ENCODE measurements at regions not wholly inside any gene's neighbourhood (a gene's known extent, or its start where the extent isn't known, plus 50 kb on each side); places are given as distances from the start of the nearest gene placed in this dataset.
A peak's percentile ranks its signal among the peaks of the same experiment; 100 is the strongest.
"Not testable (repeated sequence)": the region's sequence is repeated elsewhere in the genome, so short reads cannot be mapped to it uniquely, and the experiment has no call there.

DNA sequence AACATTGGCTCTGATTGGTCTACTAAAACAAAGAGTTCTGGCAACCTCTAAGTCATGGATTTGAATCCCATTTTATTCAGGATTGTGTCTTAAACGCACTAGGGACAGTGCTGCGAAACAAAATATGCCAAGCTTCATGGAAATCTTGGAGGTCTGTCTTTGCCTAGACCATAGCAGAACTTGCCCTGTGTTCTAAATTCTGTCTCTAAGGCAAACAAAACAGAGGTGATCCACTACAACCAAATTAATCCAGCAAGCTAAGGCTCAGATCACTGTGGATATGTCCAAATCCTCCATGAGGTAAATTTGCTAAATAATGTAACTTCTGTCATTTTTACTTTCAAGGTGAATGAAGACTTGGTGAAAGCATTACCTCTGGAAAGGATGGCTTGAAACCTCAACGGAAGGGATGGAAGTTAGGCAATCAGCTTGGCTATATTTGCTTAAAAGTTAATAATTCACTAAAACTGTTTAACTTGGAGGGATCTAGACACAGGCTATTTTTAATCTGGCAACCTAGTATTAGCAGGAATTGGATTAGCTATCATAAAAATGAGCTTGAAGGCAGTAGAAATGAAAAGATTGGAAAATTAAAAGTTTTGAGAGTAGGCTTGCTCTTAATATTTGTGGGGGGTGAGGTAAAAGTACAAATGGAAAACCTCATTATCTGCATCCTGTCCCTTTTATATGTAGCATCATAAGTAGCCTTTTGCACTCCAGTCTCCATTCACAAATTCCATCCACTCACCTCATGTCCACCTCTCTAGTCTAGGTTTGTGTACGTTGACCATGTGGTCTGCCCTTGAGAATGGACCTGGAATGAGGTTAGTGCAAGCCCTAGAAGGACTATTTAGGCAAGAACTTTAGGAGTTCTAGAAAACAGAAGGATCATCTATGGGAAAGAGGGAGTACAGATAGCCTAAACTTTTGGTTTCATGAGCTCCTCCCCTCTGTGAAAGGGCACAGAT is 176.2 kb downstream of the SMC2 start:
- DNase-seq (ENCODE audit: low read depth, low spot score), result no peak

DNA sequence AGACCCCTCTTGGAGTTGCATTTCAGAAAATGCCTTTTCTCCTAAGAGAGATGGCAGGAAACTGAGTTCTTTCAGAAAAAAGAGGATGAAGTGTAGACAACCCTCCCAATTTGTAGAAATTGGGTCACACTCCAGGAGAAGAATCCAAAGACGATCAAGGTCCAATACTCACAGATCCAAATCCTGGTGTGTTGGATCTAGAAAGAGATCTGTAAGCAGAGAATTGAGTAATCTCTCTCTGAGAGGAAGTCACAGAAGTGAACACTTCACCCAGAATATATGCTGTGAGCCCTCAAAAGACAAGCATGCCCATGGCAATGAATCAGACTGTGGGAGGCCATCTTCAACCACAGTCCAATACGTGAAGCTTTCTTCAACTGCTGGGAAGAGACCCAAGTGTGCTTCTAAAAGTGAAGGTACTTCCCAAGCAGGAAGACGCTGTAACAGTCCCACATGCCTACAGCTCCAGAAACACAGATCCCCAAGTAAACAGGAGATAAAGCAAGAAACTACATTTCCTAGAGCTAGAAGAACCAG is 182.7 kb downstream of the SMC2 start:
- no peak for DNase-seq (ENCODE audit: low read depth, low spot score)

DNA sequence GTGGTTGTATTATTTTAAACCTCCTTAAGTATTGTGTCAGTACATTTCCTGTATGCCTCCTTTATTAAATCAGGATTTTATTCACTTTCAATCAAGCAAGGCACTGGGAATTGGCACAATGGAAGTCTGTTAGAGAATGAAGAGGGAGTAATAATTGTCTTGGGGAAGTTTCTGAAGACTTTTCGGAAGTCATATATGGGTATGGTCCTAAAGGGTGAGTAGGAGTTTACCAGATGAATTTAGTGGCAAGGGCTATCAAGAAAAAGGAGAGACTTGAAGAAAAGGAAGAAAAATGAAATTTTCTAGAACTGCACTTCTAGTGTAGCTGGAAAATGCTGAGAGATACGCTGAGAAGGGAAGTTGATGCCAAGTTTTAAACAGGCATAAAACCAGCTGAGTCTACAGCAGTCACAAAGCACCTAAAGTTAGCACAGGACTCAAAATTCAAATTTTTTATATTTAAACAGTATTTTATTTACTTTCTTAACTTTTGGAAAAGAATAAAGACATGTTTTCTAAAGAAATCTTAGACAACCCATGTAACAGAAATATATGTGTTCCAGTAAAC is 184.9 kb downstream of the SMC2 start:
- DNase-seq (ENCODE audit: low read depth, low spot score), result no peak

DNA sequence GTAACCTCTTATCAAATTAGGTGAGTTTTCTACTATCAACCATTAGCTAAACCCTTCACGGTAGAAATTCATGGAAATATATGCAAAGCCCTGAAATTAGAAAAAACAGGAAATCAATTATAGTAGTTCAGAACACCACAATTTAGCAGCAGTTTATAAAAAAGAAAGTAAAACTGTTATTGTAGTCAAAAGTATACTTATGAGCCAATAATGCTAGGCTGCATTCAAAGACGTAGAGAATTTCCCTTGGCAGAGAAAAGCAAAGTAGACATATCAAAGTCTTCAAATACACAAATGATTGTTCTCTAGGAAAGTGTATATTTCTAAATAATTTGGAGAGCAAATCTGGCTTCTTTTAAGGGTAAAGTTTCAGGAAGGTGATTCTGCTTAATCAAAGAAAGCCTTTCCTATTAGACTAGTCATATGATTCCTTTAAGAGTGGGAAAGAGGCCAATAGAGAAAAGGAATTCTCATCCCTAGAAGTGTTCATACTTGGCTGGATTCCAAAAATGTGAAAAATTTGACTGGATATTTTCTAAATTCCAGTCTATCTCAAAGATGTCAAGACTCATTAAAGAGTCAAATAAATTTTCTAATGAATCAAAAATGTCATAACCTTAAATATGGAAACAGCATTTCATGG is 185.5 kb downstream of the SMC2 start:
- DNase-seq (ENCODE audit: low read depth, low spot score), result peak; percentile 2

GRCh38 chr9:104280178-104280560 is 186.1 kb downstream of the SMC2 start:
- no peak for DNase-seq (ENCODE audit: low read depth, low spot score)

- DNase-seq (ENCODE audit: low read depth, low spot score), result no peak
Observed at GRCh38 chr9:104280711-104281110, 186.6 kb downstream of the SMC2 start.

DNA sequence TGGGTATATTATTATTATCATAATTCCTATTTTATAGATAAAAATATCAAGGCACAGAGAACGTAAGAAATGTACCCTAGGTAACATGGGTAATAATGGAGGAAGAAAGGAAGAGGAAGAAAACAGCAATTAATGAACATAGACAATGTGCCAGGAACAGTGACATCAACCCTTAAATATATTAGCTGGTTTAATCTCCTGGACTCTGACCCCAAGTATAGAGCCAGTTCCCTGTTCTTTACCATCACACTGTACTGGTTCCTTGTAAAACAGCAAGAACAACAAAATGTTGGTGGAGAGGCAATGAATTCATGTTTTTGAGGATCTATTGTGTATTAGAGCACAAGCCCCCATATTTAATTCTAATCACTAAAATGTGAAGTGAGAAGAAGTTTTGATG is 192.1 kb downstream of the SMC2 start:
- DNase-seq (ENCODE audit: low read depth, low spot score), result no peak

GRCh38 chr9:104286799-104287198 is 192.7 kb downstream of the SMC2 start:
- no peak for DNase-seq (ENCODE audit: low read depth, low spot score)

- no peak for DNase-seq (ENCODE audit: low read depth, low spot score)
Observed at GRCh38 chr9:104287253-104287878, 193.3 kb downstream of the SMC2 start.

- no peak for DNase-seq (ENCODE audit: low read depth, low spot score)
Observed at GRCh38 chr9:104293877-104294276, 199.8 kb downstream of the SMC2 start.

DNA sequence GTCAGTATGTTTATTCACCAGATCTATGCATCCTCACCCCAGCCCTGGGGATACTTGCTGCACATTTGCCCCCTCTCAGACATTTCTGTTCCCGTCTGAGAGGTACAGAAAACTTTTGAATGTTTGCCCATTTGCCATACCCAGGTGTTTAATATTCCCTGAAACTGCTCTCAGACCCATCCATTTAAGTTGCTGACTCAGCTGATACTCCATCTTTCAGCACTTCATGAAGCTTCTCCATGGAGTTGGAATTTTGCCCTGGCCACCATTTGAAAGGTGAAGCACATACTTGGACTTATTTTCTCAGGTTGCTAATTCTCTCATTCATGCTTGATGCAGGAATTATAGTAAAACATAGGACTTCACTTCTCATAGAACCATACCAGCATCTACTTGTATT is 203.9 kb upstream of the OR13F1 start:
- no peak for DNase-seq (ENCODE audit: low read depth, low spot score)

DNA sequence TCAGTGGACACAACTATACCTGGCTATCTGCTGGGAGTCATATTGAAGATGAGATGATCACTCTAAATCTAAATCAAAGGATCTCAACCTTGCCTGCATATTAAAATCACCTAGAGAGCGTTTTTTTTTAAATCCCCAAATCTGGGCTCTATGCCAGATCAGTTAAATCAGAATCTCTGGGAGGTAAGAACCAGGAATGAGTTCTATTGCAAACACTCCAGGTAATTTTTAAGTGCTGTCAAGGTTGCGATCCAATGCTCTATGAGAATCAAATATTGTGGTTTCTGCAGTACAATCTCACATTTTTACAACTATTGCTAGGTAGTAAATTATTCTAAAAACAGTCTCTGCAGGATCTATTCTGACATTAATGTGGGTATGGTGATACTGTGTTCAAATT is 202.3 kb upstream of the OR13F1 start:
- DNase-seq (ENCODE audit: low read depth, low spot score), result no peak

- DNase-seq (ENCODE audit: low read depth, low spot score), result no peak
Observed at GRCh38 chr9:104302775-104303174, 201.3 kb upstream of the OR13F1 start.

DNA sequence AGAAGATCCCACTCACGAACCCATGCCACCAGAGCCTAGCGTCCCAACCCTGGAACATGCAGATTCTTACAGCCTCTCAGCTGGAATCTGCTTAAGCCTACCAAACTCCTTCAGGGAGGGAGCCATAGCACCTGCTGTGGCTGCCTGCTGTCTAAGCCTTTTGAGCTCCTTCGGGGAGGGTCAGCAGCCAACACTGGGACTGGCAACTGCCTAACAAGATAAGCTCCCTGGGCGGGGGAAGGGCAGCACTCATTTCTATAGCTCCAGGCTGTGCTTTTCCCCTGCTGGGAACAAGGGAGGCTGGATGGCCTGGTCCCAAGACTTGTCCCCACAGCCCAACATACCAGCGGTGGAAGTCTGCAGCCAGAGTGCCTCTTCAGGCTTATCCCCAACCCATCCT is 199.1 kb upstream of the OR13F1 start:
- no peak for DNase-seq (ENCODE audit: low read depth, low spot score)

DNA sequence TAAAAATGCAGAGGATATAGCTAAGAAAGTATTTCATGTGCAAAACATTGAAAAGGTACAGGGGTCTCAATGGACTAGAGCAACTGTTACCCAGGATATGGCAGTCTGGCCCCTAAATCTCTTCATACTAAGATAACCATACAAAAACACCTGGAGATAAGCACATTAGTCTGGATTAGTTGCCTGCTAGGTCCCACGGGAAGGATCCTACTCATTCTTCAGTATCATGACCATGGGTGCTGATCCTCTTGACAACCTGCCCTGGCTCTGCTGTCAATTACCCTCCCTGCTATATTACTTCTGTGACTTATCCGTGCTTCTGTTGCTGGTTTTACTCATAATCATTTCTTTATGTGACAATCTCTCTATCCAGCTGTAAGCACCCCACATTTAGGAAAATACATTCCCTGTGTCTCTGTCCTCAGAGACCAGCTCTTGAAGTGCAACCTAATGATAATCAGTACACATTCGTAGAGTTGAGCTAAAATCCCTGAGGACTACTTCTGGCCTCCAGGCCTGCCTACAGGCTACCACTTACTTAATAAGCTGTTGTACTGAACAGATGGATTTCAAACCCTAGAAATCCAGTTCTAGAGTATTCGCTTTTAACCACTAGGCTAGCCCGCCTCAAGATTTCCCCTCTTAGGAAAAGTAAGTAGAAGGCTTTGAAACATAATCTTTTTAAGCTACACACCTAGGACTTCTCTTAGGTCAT is 190.5 kb upstream of the OR13F1 start:
- no peak for DNase-seq (ENCODE audit: low read depth, low spot score)

DNA sequence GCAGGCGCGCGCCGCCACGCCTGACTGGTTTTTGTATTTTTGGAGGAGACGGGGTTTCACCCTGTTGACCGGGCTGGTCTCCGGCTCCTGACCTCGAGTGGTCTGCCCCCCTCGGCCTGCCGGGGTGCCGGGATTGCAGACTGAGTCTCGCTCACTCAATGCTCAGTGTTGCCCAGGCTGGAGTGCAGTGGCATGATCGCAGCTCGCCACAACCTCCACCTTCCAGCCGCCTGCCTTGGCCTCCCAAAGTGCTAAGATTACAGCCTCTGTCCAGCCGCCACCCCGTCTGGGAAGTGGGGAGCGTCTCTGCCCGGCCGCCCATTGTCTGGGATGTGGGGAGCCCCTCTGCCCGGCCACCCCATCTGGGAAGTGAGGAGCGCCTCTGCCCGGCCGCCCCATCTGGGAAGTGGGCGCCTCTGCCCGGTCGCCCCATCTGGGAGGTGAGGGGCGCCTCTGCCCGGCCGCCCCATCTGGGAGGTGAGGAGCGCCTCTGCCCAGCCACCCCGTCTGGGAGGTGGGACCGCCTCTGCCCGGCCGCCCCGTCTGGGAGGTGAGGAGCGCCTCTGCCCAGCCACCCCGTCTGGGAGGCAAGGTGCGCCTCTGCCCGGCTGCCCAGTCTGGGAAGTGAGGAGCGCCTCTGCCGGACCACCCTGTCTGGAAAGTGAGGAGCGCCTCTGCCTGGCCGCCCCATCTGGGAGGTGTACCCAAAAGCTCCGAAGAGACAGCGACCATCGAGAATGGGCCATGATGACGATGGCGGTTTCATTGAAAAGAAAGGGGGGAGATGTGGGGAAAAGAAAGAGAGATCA is 187.7 kb upstream of the OR13F1 start:
- not testable (repeated sequence) for DNase-seq (ENCODE audit: low read depth, low spot score)

GRCh38 chr9:104319198-104319597 is 184.9 kb upstream of the OR13F1 start:
- DNase-seq (ENCODE audit: low read depth, low spot score), result no peak

DNA sequence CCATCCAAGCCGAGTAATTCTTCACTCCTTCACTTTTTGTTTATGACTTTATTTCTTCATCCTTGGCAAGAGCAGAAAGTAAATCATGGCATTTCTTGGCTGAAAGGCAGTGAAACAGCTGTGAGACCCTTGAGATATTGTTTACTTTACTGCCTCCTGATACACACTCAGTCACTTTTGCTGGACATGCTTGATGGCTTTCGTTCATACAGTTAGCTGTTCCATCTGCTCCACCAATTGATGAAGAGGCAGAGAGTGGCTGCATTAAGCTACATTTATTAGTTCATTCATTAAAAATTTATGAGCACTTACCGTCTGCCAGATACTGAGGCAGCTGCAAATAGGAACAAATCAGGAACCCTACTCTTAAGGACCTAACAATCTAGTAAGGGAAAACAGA is 184.4 kb upstream of the OR13F1 start:
- DNase-seq (ENCODE audit: low read depth, low spot score), result no peak

DNA sequence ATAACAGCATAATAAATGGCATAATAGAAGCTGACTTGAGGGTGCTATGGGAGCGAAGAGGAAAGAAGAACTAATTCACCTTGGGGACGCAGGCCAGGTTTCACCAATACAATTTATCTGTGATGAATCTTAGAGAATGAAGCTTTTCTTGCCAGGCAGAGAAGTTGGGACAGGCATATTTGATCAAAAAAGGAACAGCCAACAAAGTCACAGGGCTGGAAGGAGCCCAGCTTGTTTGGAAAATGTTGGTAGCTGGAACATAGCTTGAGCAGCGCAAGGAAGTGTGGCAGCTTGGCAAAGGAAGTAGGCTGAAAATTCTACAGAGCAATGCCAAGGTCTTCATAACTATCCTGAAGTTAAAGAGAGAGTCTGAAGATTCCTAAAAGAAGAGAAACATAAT is 181.5 kb upstream of the OR13F1 start:
- DNase-seq (ENCODE audit: low read depth, low spot score), result no peak

DNA sequence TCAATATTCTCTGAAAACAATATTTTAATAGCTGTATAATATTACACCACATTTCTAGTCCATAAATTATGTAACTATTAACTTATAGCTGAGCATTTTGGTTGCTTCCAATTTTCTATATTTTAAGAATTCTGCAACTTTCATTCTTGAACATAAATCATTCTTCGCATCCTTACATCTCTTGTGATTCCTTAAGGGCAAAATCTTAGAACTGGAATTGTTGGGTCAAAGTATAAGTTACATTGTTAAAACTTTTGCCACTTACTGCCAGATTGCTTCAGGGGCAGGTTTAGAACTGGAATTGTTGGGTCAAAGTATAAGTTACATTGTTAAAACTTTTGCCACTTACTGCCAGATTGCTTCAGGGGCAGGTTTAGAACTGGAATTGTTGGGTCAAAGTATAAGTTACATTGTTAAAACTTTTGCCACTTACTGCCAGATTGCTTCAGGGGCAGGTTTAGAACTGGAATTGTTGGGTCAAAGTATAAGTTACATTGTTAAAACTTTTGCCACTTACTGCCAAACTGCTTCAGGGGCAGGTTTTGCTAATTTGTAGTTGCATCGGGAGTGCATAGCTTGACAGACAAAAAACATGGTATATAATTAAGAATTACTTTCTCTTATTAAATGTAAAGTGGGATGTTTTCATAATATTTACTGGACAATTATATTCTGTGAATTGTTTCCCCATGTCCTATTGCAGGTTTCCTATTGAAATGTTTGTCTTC is 179.9 kb upstream of the OR13F1 start:
- DNase-seq (ENCODE audit: low read depth, low spot score), result not testable (repeated sequence)
